Small intestine (tissue), 7 donors: ENCODE measurements at regions not wholly inside any gene's neighbourhood (a gene's known extent, or its start where the extent isn't known, plus 50 kb on each side); places are given as distances from the start of the nearest gene placed in this dataset.

Experiments
- DNase-seq, 2 donors: peaks; one replicate each; pipeline versions ENCODE4 v3.0.0 to v3.0.0-alpha.2; 2013
- FAIRE-seq: peaks from 2 replicates; lab custom pipeline; 2012; peaks lifted over from hg19 to GRCh38; lab: Jason Lieb, UNC
- H3K27ac ChIP-seq, 3 donors: one replicate each; pipeline ENCODE4 v1.5.1; 2013; ENCODE audit warnings: low read length in 2 of 3, mild to moderate bottlenecking in 2 of 3, control low read depth in 1 of 3, inconsistent platforms in 1 of 3, low read depth in 1 of 3, moderate library complexity in 1 of 3
- H3K27me3 ChIP-seq, 3 donors: one replicate each; pipeline ENCODE4 v1.6.1; 2013; ENCODE audit warnings: low read length in 3 of 3, inconsistent platforms in 1 of 3; ENCODE audit not compliant: control insufficient read depth in 3 of 3, insufficient read depth in 3 of 3
- H3K36me3 ChIP-seq, 3 donors: one replicate each; pipeline ENCODE4 v1.6.1; 2013; ENCODE audit warnings: low read length in 3 of 3, inconsistent platforms in 1 of 3, low read depth in 1 of 3, mild to moderate bottlenecking in 1 of 3, moderate library complexity in 1 of 3; ENCODE audit not compliant: control insufficient read depth in 3 of 3, insufficient read depth in 2 of 3
- H3K4me1 ChIP-seq, 3 donors: one replicate each; pipeline ENCODE4 v1.6.1; 2013; ENCODE audit warnings: low read length in 2 of 3, inconsistent platforms in 1 of 3, low read depth in 1 of 3, mild to moderate bottlenecking in 1 of 3, moderate library complexity in 1 of 3; ENCODE audit not compliant: control insufficient read depth in 3 of 3, insufficient read depth in 2 of 3
- H3K4me3 ChIP-seq, 3 donors: one replicate each; pipeline ENCODE4 v1.5.1; 2013; ENCODE audit warnings: low read length in 3 of 3, control low read depth in 1 of 3, inconsistent platforms in 1 of 3, low read depth in 1 of 3, mild to moderate bottlenecking in 1 of 3, moderate library complexity in 1 of 3
- H3K9me3 ChIP-seq, 2 donors: one replicate each; pipeline ENCODE4 v1.6.1; 2013; ENCODE audit warnings: low read depth in 1 of 2, low read length in 1 of 2; ENCODE audit not compliant: control insufficient read depth in 2 of 2, insufficient read depth in 1 of 2
- WGBS, 3 donors: extraction: QIAGEN DNeasy Blood & Tissue Kit; methylation state at CpG; one replicate each; pipeline ENCODE4 v1.1.7; 2013; 5-methylcytosine and 5-hydroxymethylcytosine counted together
- donor health status: healthy with polysubstance abuse.
- donor health status: control.
- donor health status: control.
- donor health status: Bipolar disorder and iron deficiency.
- donor health status: healthy.

- Histone ChIP-seq H3K27ac (no peak overlapping the region), H3K36me3 (no peaks in the 10 kb centered on the region), H3K9me3 (peaks cover 0 to 11% of the 10 kb centered on the region in 2 donors), H3K4me3 (no peak overlapping the region), H3K4me1 (no peaks in the 10 kb centered on the region), H3K27me3 (no peaks in the 10 kb centered on the region)
- WGBS, 3 donors, result 77 to 84% (median 78%) methylated on average over 9 of the region's 9 CpGs
- no peak for FAIRE-seq
- no peak for DNase-seq
These were observed 273.8 kb downstream of the MRTFB start for GRCh38 chr16:14344945-14345344.

GRCh38 chr16:14344292-14344691, 273.2 kb downstream of the MRTFB start:
- no peaks in the 10 kb centered on the region for H3K36me3 ChIP-seq
- no peaks in the 10 kb centered on the region for H3K27me3 ChIP-seq
- 62 to 68% (median 64%) methylated on average over 5 of the region's 5 CpGs for WGBS, 3 donors
- H3K9me3 ChIP-seq, result peaks cover 0 to 11% of the 10 kb centered on the region in 2 donors
- FAIRE-seq (no peak), DNase-seq (no peak)
- no peaks in the 10 kb centered on the region for H3K4me1 ChIP-seq
- no peak overlapping the region for H3K27ac ChIP-seq
- no peak overlapping the region for H3K4me3 ChIP-seq

- H3K27me3 ChIP-seq, result no peaks in the 10 kb centered on the region
- no peak for FAIRE-seq
- no peak overlapping the region for H3K27ac ChIP-seq
- H3K36me3 ChIP-seq, result no peaks in the 10 kb centered on the region
- DNase-seq, result no peak
- H3K4me3 ChIP-seq, result no peak overlapping the region
- peaks cover 0 to 10% of the 10 kb centered on the region in 2 donors for H3K9me3 ChIP-seq
- no peaks in the 10 kb centered on the region for H3K4me1 ChIP-seq
- WGBS, 3 donors, result 78 to 79% (median 78%) methylated on average over 4 of the region's 4 CpGs
These were observed 270.5 kb downstream of the MRTFB start for GRCh38 chr16:14341324-14342225.

GRCh38 chr16:14339694-14340093, 268.6 kb downstream of the MRTFB start:
- H3K27ac ChIP-seq, result no peak overlapping the region
- peaks cover 0 to 6% of the 10 kb centered on the region in 2 donors for H3K9me3 ChIP-seq
- FAIRE-seq (no peak), DNase-seq (no peak)
- no peaks in the 10 kb centered on the region for H3K36me3 ChIP-seq
- H3K4me3 ChIP-seq, result no peak overlapping the region
- H3K4me1 ChIP-seq, result no peaks in the 10 kb centered on the region
- WGBS, 3 donors, result 67 to 84% (median 74%) methylated on average over 2 of the region's 2 CpGs
- H3K27me3 ChIP-seq, result peaks cover 0 to 2% (median 0%) of the 10 kb centered on the region in 3 donors

GRCh38 chr16:14338969-14339368, 267.9 kb downstream of the MRTFB start:
- Histone ChIP-seq H3K4me3 (no peak overlapping the region), H3K9me3 (peaks cover 0 to 6% of the 10 kb centered on the region in 2 donors), H3K4me1 (no peaks in the 10 kb centered on the region), H3K36me3 (no peaks in the 10 kb centered on the region), H3K27ac (no peak overlapping the region), H3K27me3 (peaks cover 0 to 2% (median 0%) of the 10 kb centered on the region in 3 donors)
- FAIRE-seq (no peak), DNase-seq (no peak)
- WGBS, 3 donors, result 67 to 84% (median 71%) methylated on average over 4 of the region's 4 CpGs

GRCh38 chr16:14338236-14338635, 267.1 kb downstream of the MRTFB start:
- no peak for DNase-seq
- peaks cover 0 to 2% (median 0%) of the 10 kb centered on the region in 3 donors for H3K27me3 ChIP-seq
- H3K36me3 ChIP-seq, result no peaks in the 10 kb centered on the region
- FAIRE-seq, result no peak
- H3K27ac ChIP-seq, result no peak overlapping the region
- no peak overlapping the region for H3K4me3 ChIP-seq
- peaks cover 0 to 6% of the 10 kb centered on the region in 2 donors for H3K9me3 ChIP-seq
- no peaks in the 10 kb centered on the region for H3K4me1 ChIP-seq

GRCh38 chr16:14337303-14338191, 266.4 kb downstream of the MRTFB start:
- WGBS, 3 donors, result 31 to 50% (median 42%) methylated on average over 20 to 22 of the region's 22 CpGs
- Histone ChIP-seq H3K27ac (no peak overlapping the region), H3K9me3 (peaks cover 0 to 6% of the 10 kb centered on the region in 2 donors), H3K27me3 (peaks cover 0 to 4% (median 0%) of the 10 kb centered on the region in 3 donors), H3K4me1 (no peaks in the 10 kb centered on the region), H3K36me3 (no peaks in the 10 kb centered on the region), H3K4me3 (no peak overlapping the region)
- FAIRE-seq, result no peak
- peak in 1 of 2 donors; percentile 23 for DNase-seq

GRCh38 chr16:14335297-14335696, 264.2 kb downstream of the MRTFB start:
- no peaks in the 10 kb centered on the region for H3K9me3 ChIP-seq
- H3K4me3 ChIP-seq, result no peak overlapping the region
- FAIRE-seq, result no peak
- H3K27me3 ChIP-seq, result peaks cover 0 to 4% (median 0%) of the 10 kb centered on the region in 3 donors
- WGBS, 3 donors, result 86 to 87% (median 87%) methylated on average over 3 of the region's 3 CpGs
- no peaks in the 10 kb centered on the region for H3K36me3 ChIP-seq
- no peaks in the 10 kb centered on the region for H3K4me1 ChIP-seq
- H3K27ac ChIP-seq, result no peak overlapping the region
- DNase-seq, result no peak
